Upper lobe of right lung (tissue), 1 donor: ENCODE measurements at regions not wholly inside any gene's neighbourhood (a gene's known extent, or its start where the extent isn't known, plus 50 kb on each side); places are given as distances from the start of the nearest gene placed in this dataset.

Experiments
- ATAC-seq: fragments of 200-7000 bp; cut with Tn5 transposase; one replicate; pipeline ENCODE4 v1.9.1; 2020; ENCODE audit warnings: mild to moderate bottlenecking, moderate library complexity
- DNase-seq: peaks from one replicate; pipeline ENCODE4 v3.0.0-alpha.2; 2020
- H3K27ac ChIP-seq: fragments of 200-600 bp; one replicate; pipeline ENCODE4 v1.8.0; 2022
- H3K27me3 ChIP-seq: fragments of 200-600 bp; one replicate; pipeline ENCODE4 v1.8.0; 2022; ENCODE audit warnings: mild to moderate bottlenecking
- H3K36me3 ChIP-seq: fragments of 200-600 bp; one replicate; pipeline ENCODE4 v1.8.0; 2022
- H3K4me1 ChIP-seq: fragments of 200-600 bp; one replicate; pipeline ENCODE4 v1.8.0; 2022
- H3K4me3 ChIP-seq: fragments of 200-600 bp; one replicate; pipeline ENCODE4 v1.8.0; 2022; ENCODE audit warnings: mild to moderate bottlenecking
- H3K9me3 ChIP-seq: fragments of 200-600 bp; one replicate; pipeline ENCODE4 v1.8.0; 2022
- CTCF ChIP-seq: fragments of 200-600 bp; IDR thresholded peaks from one replicate; pipeline ENCODE4 v1.8.0; 2022; ENCODE audit warnings: antibody characterized with exemption
- intact Hi-C: fragments of 100-400 bp; cut with DNase I; formaldehyde crosslinking; loops from one replicate; pipeline ENCODE4 v1.11.0; 2022
- donor health status: DM: no; HTN: yes; CAD: no; lungs with severe emphysema.

GRCh38 chr15:81506936-81507335 is 132.9 kb upstream of the TMC3 start:
- intact Hi-C loops, result no loop called here
- no peak for TF ChIP-seq CTCF
- H3K4me1 ChIP-seq, result no peaks in the 10 kb centered on the region
- H3K27me3 ChIP-seq, result no peaks in the 10 kb centered on the region
- no peak overlapping the region for H3K27ac ChIP-seq
- no peaks in the 10 kb centered on the region for H3K9me3 ChIP-seq
- DNase-seq (no peak), ATAC-seq (no peak)
- H3K4me3 ChIP-seq, result no peak overlapping the region
- H3K36me3 ChIP-seq, result no peaks in the 10 kb centered on the region

GRCh38 chr15:81506071-81506470 is 132.1 kb upstream of the TMC3 start:
- Histone ChIP-seq H3K27ac (no peak overlapping the region), H3K9me3 (no peaks in the 10 kb centered on the region), H3K27me3 (no peaks in the 10 kb centered on the region), H3K36me3 (no peaks in the 10 kb centered on the region), H3K4me1 (no peaks in the 10 kb centered on the region), H3K4me3 (no peak overlapping the region)
- DNase-seq, result no peak
- ATAC-seq, result no peak
- TF ChIP-seq CTCF, result no peak
- intact Hi-C loops, result no loop called here

- ATAC-seq (no peak), DNase-seq (no peak)
- Histone ChIP-seq H3K27ac (no peak overlapping the region), H3K4me3 (no peak overlapping the region), H3K36me3 (no peaks in the 10 kb centered on the region), H3K27me3 (no peaks in the 10 kb centered on the region), H3K4me1 (no peaks in the 10 kb centered on the region), H3K9me3 (no peaks in the 10 kb centered on the region)
- no peak for TF ChIP-seq CTCF
- intact Hi-C loops, result no loop called here
These were observed 130.3 kb upstream of the TMC3 start for GRCh38 chr15:81504170-81504905.

GRCh38 chr15:81502439-81502838 is 128.4 kb upstream of the TMC3 start:
- intact Hi-C loops, result no loop called here
- no peak for ATAC-seq
- no peak for DNase-seq

GRCh38 chr15:81500081-81500480 is 126.1 kb upstream of the TMC3 start:
- ATAC-seq, result no peak
- H3K9me3 ChIP-seq, result no peaks in the 10 kb centered on the region

More at GRCh38 chr15:81502439-81502838, 128.4 kb upstream of the TMC3 start:
- H3K9me3 ChIP-seq, result no peaks in the 10 kb centered on the region
- H3K36me3 ChIP-seq, result no peaks in the 10 kb centered on the region
- no peaks in the 10 kb centered on the region for H3K4me1 ChIP-seq
- TF ChIP-seq CTCF, result no peak
- no peak overlapping the region for H3K4me3 ChIP-seq
- H3K27me3 ChIP-seq, result no peaks in the 10 kb centered on the region
- H3K27ac ChIP-seq, result no peak overlapping the region

More at GRCh38 chr15:81500081-81500480, 126.1 kb upstream of the TMC3 start:
- intact Hi-C loops, result no loop called here
- no peak overlapping the region for H3K27ac ChIP-seq
- peaks cover 5% of the 10 kb centered on the region for H3K27me3 ChIP-seq
- H3K4me1 ChIP-seq, result no peaks in the 10 kb centered on the region
- no peaks in the 10 kb centered on the region for H3K36me3 ChIP-seq
- H3K4me3 ChIP-seq, result no peak overlapping the region
- no peak for TF ChIP-seq CTCF
- DNase-seq, result no peak
